NB4 (cell line): ENCODE measurements at regions not wholly inside any gene's neighbourhood (a gene's known extent, or its start where the extent isn't known, plus 50 kb on each side); places are given as distances from the start of the nearest gene placed in this dataset.

Experiments
- CTCF ChIP-seq: IDR thresholded peaks from one replicate; pipeline ENCODE4 v1.5.1; 2012; ENCODE audit warnings: low read depth, low read length
- MYC ChIP-seq: IDR thresholded peaks from 2 replicates; pipeline ENCODE4 v1.6.1; 2011; ENCODE audit warnings: low read depth, low read length
- POLR2A ChIP-seq: IDR thresholded peaks from 2 replicates; pipeline ENCODE4 v1.6.1; 2011; ENCODE audit warnings: mild to moderate bottlenecking; ENCODE audit not compliant: insufficient read length; ENCODE audit errors: extremely low read depth
- TF ChIP-seq, protein P1 (sequence below): IDR thresholded peaks from 2 replicates; pipeline ENCODE4 v1.6.1; 2011; ENCODE audit warnings: low read depth, low read length

DNA sequence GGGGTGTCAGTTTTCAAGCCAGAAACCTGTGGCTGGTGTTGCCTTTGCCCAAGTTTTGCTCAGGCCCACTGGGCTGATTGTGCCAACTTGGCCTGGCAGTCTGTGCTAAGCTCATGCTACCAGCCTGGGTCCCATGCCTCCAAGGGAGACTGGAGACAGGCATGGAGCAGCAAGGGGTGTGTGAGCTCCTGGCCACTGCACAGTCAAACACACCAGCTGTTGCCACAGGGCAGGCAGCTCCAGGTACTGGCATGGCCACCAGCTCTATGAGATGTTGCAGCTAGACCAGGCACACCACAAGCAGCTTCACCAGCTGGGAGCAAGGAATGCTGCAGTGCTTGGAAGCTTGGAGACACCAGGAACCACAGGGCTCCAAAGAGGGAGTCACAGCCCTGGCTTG is 638.8 kb downstream of the PLOD2 start:
- no peak for TF ChIP-seq CTCF
- TF ChIP-seq POLR2A: no peak
- TF ChIP-seq, protein P1, sequence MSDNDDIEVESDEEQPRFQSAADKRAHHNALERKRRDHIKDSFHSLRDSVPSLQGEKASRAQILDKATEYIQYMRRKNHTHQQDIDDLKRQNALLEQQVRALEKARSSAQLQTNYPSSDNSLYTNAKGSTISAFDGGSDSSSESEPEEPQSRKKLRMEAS: no peak
- TF ChIP-seq MYC: no peak
